Mesenchymal stem cell (in vitro differentiated cells and primary cell): ENCODE measurements at regions not wholly inside any gene's neighbourhood (a gene's known extent, or its start where the extent isn't known, plus 50 kb on each side); places are given as distances from the start of the nearest gene placed in this dataset.

Experiments used
- DNase-seq: peaks from one replicate; pipeline ENCODE4 v3.0.0-alpha.2; 2013
- H2AFZ ChIP-seq: one replicate; pipeline ENCODE4 v1.6.1; 2013; ENCODE audit warnings: low read depth, mild to moderate bottlenecking, control low read depth, inconsistent platforms, low read length, moderate library complexity
- H2AK5ac ChIP-seq: 2 replicates; pipeline ENCODE4 v1.6.1; 2013; ENCODE audit warnings: low read length, moderate library complexity, mild to moderate bottlenecking, inconsistent platforms; ENCODE audit not compliant: severe bottlenecking
- H2BK120ac ChIP-seq: one replicate; pipeline ENCODE4 v1.6.1; 2013; ENCODE audit warnings: low read depth, mild to moderate bottlenecking, inconsistent platforms, low read length, moderate library complexity
- H2BK12ac ChIP-seq, 2 experiments: one replicate each; pipeline ENCODE4 v1.6.1; 2013; ENCODE audit warnings: inconsistent platforms in 2 of 2, low read length in 2 of 2, mild to moderate bottlenecking in 2 of 2, moderate library complexity in 2 of 2, control low read depth in 1 of 2
- H2BK15ac ChIP-seq: one replicate; pipeline ENCODE4 v1.6.1; 2013; ENCODE audit warnings: mild to moderate bottlenecking, low read depth, inconsistent platforms; ENCODE audit not compliant: poor library complexity, severe bottlenecking
- H2BK5ac ChIP-seq: 2 replicates; pipeline ENCODE4 v1.6.1; 2013; ENCODE audit warnings: low read depth, mild to moderate bottlenecking, low read length, control low read depth, inconsistent platforms; ENCODE audit not compliant: poor library complexity, severe bottlenecking
- H3K14ac ChIP-seq, 2 experiments: one replicate each; pipeline ENCODE4 v1.6.1; 2013; ENCODE audit warnings: inconsistent platforms in 2 of 2, low read length in 2 of 2, control low read depth in 1 of 2, mild to moderate bottlenecking in 1 of 2, moderate library complexity in 1 of 2
- H3K18ac ChIP-seq, 2 experiments: one replicate each; pipeline ENCODE4 v1.6.1; 2013; ENCODE audit warnings: inconsistent platforms in 2 of 2, low read length in 2 of 2, control low read depth in 1 of 2, low read depth in 1 of 2, mild to moderate bottlenecking in 1 of 2
- H3K23ac ChIP-seq, 2 experiments: one replicate each; pipeline ENCODE4 v1.6.1; 2013; ENCODE audit warnings: inconsistent platforms in 2 of 2, low read length in 2 of 2, mild to moderate bottlenecking in 2 of 2, moderate library complexity in 2 of 2, control low read depth in 1 of 2
- H3K27ac ChIP-seq: 2 replicates; pipeline ENCODE4 v1.5.1; 2013; ENCODE audit warnings: mild to moderate bottlenecking, moderate library complexity, low read length, control low read depth, inconsistent platforms; ENCODE audit not compliant: poor library complexity, severe bottlenecking
- H3K27me3 ChIP-seq, 2 experiments: 2 replicates each; pipeline versions ENCODE4 v1.6.1 to v1.7.0; 2013; ENCODE audit warnings: low read length in 2 of 2, mild to moderate bottlenecking in 2 of 2, moderate library complexity in 2 of 2, control low read depth in 1 of 2, inconsistent platforms in 1 of 2; ENCODE audit not compliant: control insufficient read depth in 1 of 2, insufficient read depth in 1 of 2
- H3K36me3 ChIP-seq, 2 experiments: 2 replicates each; pipeline versions ENCODE4 v1.6.1 to v1.7.0; 2013; ENCODE audit warnings: low read length in 2 of 2, control low read depth in 1 of 2, inconsistent platforms in 1 of 2, low read depth in 1 of 2, mild to moderate bottlenecking in 1 of 2; ENCODE audit not compliant: insufficient read depth in 2 of 2, control insufficient read depth in 1 of 2
- H3K4ac ChIP-seq, 2 experiments: one replicate each; pipeline ENCODE4 v1.6.1; 2013; ENCODE audit warnings: inconsistent platforms in 2 of 2, low read length in 2 of 2, mild to moderate bottlenecking in 2 of 2, moderate library complexity in 2 of 2, control low read depth in 1 of 2, low read depth in 1 of 2
- H3K4me1 ChIP-seq: 2 replicates; pipeline ENCODE4 v1.6.1; 2013; ENCODE audit warnings: low read depth, low read length, control low read depth; ENCODE audit not compliant: control insufficient read depth, insufficient read depth
- H3K4me2 ChIP-seq: 2 replicates; pipeline ENCODE4 v1.6.1; 2013; ENCODE audit warnings: low read length, mild to moderate bottlenecking, inconsistent platforms; ENCODE audit not compliant: poor library complexity, severe bottlenecking
- H3K4me3 ChIP-seq, 2 experiments: 2 replicates each; pipeline versions ENCODE4 v1.5.1 to v1.7.0; 2013; ENCODE audit warnings: low read length in 2 of 2, mild to moderate bottlenecking in 2 of 2, control low read depth in 1 of 2, low read depth in 1 of 2; ENCODE audit not compliant: insufficient read depth in 1 of 2
- H3K79me1 ChIP-seq: replicated peaks from 2 replicates; pipeline ENCODE4 v1.6.1; 2013; ENCODE audit warnings: mild to moderate bottlenecking, control low read depth, low read length, inconsistent platforms; ENCODE audit not compliant: poor library complexity, severe bottlenecking
- H3K9ac ChIP-seq: 2 replicates; pipeline ENCODE4 v1.7.0; 2013; ENCODE audit warnings: mild to moderate bottlenecking, low read length, moderate library complexity
- H3K9me3 ChIP-seq: 2 replicates; pipeline ENCODE4 v1.7.0; 2013; ENCODE audit warnings: mild to moderate bottlenecking, low read length; ENCODE audit not compliant: control insufficient read depth
- H4K8ac ChIP-seq: one replicate; pipeline ENCODE4 v1.6.1; 2013; ENCODE audit warnings: inconsistent platforms, mild to moderate bottlenecking, low read length, moderate library complexity
- H4K91ac ChIP-seq: one replicate; pipeline ENCODE4 v1.6.1; 2013; ENCODE audit warnings: mild to moderate bottlenecking, low read length, inconsistent platforms
- WGBS: methylation state at CpG from one replicate; pipeline ENCODE4 v1.1.7; 2013; ENCODE audit warnings: mixed read lengths; 5-methylcytosine and 5-hydroxymethylcytosine counted together

GRCh38 chr2:53067056-53067455 lies 700.5 kb upstream of the CHAC2 start:
- no peak overlapping the region for H3K18ac ChIP-seq
- no peak overlapping the region for H2BK15ac ChIP-seq
- H3K9ac ChIP-seq = no peak overlapping the region
- H3K4ac ChIP-seq = no peak overlapping the region
- H3K14ac ChIP-seq = no peak overlapping the region
- no peaks in the 10 kb centered on the region for H3K36me3 ChIP-seq
- no peak overlapping the region for H4K8ac ChIP-seq
- H3K4me1 ChIP-seq = no peaks in the 10 kb centered on the region
- no peak overlapping the region for H2AK5ac ChIP-seq
- H2BK120ac ChIP-seq = no peak overlapping the region
- 11% methylated on average over 2 of the region's 2 CpGs for WGBS
- no peak overlapping the region for H2AFZ ChIP-seq
- no peak overlapping the region for H2BK12ac ChIP-seq
- H3K79me1 ChIP-seq = no peaks in the 10 kb centered on the region
- peak; percentile 2 for DNase-seq
- H3K27ac ChIP-seq = no peak overlapping the region
- no peak overlapping the region for H3K4me3 ChIP-seq
- H4K91ac ChIP-seq = no peak overlapping the region
- H2BK5ac ChIP-seq = no peak overlapping the region
- no peaks in the 10 kb centered on the region for H3K27me3 ChIP-seq
- H3K4me2 ChIP-seq = no peak overlapping the region
- no peak overlapping the region for H3K23ac ChIP-seq
- no peaks in the 10 kb centered on the region for H3K9me3 ChIP-seq

DNA sequence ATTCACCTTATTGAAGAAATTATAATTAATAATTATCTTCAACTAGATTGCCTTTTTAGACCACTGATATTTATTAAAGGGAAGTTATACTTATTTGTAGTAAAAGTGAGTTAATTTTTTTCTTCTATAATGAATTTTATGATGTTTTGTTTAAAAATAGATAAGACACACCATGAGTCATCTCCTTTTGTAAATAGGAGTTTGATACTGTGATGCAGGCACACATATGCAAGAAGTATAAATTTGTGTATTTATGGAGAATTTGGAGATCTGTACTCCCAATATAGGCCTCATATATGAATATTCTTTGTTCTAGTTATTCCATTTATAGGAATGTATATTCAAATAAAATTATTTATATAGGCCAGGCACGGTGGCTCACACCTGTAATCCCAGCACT lies 703.5 kb upstream of the CHAC2 start:
- no peak overlapping the region for H3K4me3 ChIP-seq
- H3K4me2 ChIP-seq = no peak overlapping the region
- WGBS = 83% methylated on average over 1 of the region's 1 CpG
- no peak overlapping the region for H2BK120ac ChIP-seq
- no peak overlapping the region for H3K23ac ChIP-seq
- H3K79me1 ChIP-seq = no peaks in the 10 kb centered on the region
- no peaks in the 10 kb centered on the region for H3K27me3 ChIP-seq
- no peak overlapping the region for H4K91ac ChIP-seq
- H4K8ac ChIP-seq = no peak overlapping the region
- no peaks in the 10 kb centered on the region for H3K9me3 ChIP-seq
- H3K27ac ChIP-seq = no peak overlapping the region
- no peak overlapping the region for H3K9ac ChIP-seq
- H3K36me3 ChIP-seq = no peaks in the 10 kb centered on the region
- no peak overlapping the region for H3K4ac ChIP-seq
- H2AFZ ChIP-seq = no peak overlapping the region
- H2BK5ac ChIP-seq = no peak overlapping the region
- no peaks in the 10 kb centered on the region for H3K4me1 ChIP-seq
- no peak overlapping the region for H3K14ac ChIP-seq
- DNase-seq = no peak
- no peak overlapping the region for H2BK15ac ChIP-seq
- no peak overlapping the region for H3K18ac ChIP-seq
- H2BK12ac ChIP-seq = no peak overlapping the region
- no peak overlapping the region for H2AK5ac ChIP-seq

GRCh38 chr2:53058526-53058925 lies 709.1 kb upstream of the CHAC2 start:
- H3K18ac ChIP-seq = no peak overlapping the region
- H2BK12ac ChIP-seq = no peak overlapping the region
- no peak overlapping the region for H2BK15ac ChIP-seq
- no peaks in the 10 kb centered on the region for H3K27me3 ChIP-seq
- H3K4me2 ChIP-seq = no peak overlapping the region
- no peak overlapping the region for H2AFZ ChIP-seq
- H4K91ac ChIP-seq = no peak overlapping the region
- H4K8ac ChIP-seq = no peak overlapping the region
- H3K4me1 ChIP-seq = no peaks in the 10 kb centered on the region
- H2BK120ac ChIP-seq = no peak overlapping the region
- H2AK5ac ChIP-seq = no peak overlapping the region
- H3K9ac ChIP-seq = no peak overlapping the region
- H3K4ac ChIP-seq = no peak overlapping the region
- peaks cover 2% of the 10 kb centered on the region for H3K9me3 ChIP-seq
- DNase-seq = peak; percentile 37
- no peaks in the 10 kb centered on the region for H3K36me3 ChIP-seq
- 60% methylated on average over 3 of the region's 3 CpGs for WGBS
- H3K79me1 ChIP-seq = no peaks in the 10 kb centered on the region
- no peak overlapping the region for H3K4me3 ChIP-seq
- H3K27ac ChIP-seq = no peak overlapping the region
- H3K14ac ChIP-seq = no peak overlapping the region
- no peak overlapping the region for H3K23ac ChIP-seq
- H2BK5ac ChIP-seq = no peak overlapping the region

DNA sequence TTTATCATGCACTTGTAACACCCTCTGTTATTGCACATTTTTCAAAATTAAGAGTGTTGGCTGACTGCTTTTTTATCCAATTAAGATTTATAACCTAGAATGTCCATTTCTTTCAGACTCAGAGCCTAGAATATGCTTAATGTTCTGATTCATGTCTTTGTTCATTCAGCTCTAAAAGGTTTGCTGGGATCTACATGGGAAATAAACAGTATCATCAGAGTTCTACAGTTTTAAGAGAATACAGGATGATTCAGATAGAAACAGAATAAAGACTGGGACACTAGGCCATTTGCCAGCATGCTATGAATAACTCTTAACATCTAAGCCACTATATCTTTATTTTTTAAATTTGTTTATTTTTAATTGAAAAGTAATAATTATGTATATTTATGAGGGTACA lies 713.7 kb upstream of the CHAC2 start:
- Histone ChIP-seq H3K36me3 (no peaks in the 10 kb centered on the region), H2AFZ (no peak overlapping the region), H2BK15ac (no peak overlapping the region), H3K14ac (no peak overlapping the region), H3K4me1 (no peaks in the 10 kb centered on the region), H3K79me1 (no peaks in the 10 kb centered on the region), H3K4me2 (no peak overlapping the region), H3K4me3 (no peak overlapping the region), H3K4ac (no peak overlapping the region), H3K18ac (no peak overlapping the region), H3K9me3 (peaks cover 2% of the 10 kb centered on the region), H2AK5ac (no peak overlapping the region), H3K27ac (no peak overlapping the region), H3K23ac (no peak overlapping the region), H2BK12ac (no peak overlapping the region), H2BK120ac (no peak overlapping the region), H3K9ac (no peak overlapping the region), H3K27me3 (no peaks in the 10 kb centered on the region), H4K8ac (no peak overlapping the region), H4K91ac (no peak overlapping the region), H2BK5ac (no peak overlapping the region)
- DNase-seq = no peak
